IMR-90 (cell line): ENCODE measurements at regions not wholly inside any gene's neighbourhood (a gene's known extent, or its start where the extent isn't known, plus 50 kb on each side); places are given as distances from the start of the nearest gene placed in this dataset.

Experiments used
- ATAC-seq: fragments of 200-7000 bp; cut with Tn5 transposase; 2 replicates; pipeline ENCODE4 v1.9.1; 2020; ENCODE audit warnings: low read depth, mild to moderate bottlenecking, moderate library complexity
- BruUV-seq: library from RNA; stranded (reverse); fragments of 400-500 nt; replicated peaks from 2 replicates; lab custom pipeline; 2021; lab: Mats Ljungman, UMichigan
- CTCF ChIA-PET: fragments of 300-600 bp; formaldehyde crosslinking; extraction: SDS; loops from one replicate; lab custom pipeline; 2021; ENCODE audit warnings: antibody characterized with exemption; lab: Yijun Ruan, JAX
- POLR2A ChIA-PET: fragments of 300-600 bp; sonication (Branson Sonifier 250); formaldehyde crosslinking; loops from one replicate; lab custom pipeline; 2022; ENCODE audit warnings: antibody characterized with exemption; ENCODE audit not compliant: unreplicated experiment; lab: Charles Lee
- DNase-seq: peaks from one replicate; pipeline ENCODE4 v3.0.0; 2013
- H2AFZ ChIP-seq: replicated peaks from 2 replicates; pipeline ENCODE3; 2013; ENCODE audit warnings: low read length, mild to moderate bottlenecking; ENCODE audit not compliant: poor library complexity
- H2AK5ac ChIP-seq: 2 replicates; pipeline ENCODE4 v1.6.1; 2013; ENCODE audit warnings: low read depth, low read length, inconsistent platforms
- H2AK9ac ChIP-seq: replicated peaks from 2 replicates; pipeline ENCODE3; 2013; ENCODE audit warnings: mild to moderate bottlenecking, low read depth, low read length, moderate library complexity; ENCODE audit not compliant: poor library complexity
- H2BK120ac ChIP-seq: 2 replicates; pipeline ENCODE4 v1.6.1; 2013; ENCODE audit warnings: low read depth, low read length, inconsistent platforms
- H2BK15ac ChIP-seq: 3 replicates; pipeline ENCODE4 v1.6.1; 2013; ENCODE audit warnings: low read depth, low read length, inconsistent platforms
- H2BK20ac ChIP-seq: 2 replicates; pipeline ENCODE4 v1.6.1; 2013; ENCODE audit warnings: low read depth, mild to moderate bottlenecking, inconsistent platforms, low read length, moderate library complexity
- H2BK5ac ChIP-seq: 2 replicates; pipeline ENCODE4 v1.6.1; 2013; ENCODE audit warnings: mild to moderate bottlenecking, low read depth, low read length, inconsistent platforms; ENCODE audit not compliant: poor library complexity, severe bottlenecking
- H3K14ac ChIP-seq: replicated peaks from 2 replicates; pipeline ENCODE4 v1.6.1; 2013; ENCODE audit warnings: low read depth, low read length, inconsistent platforms
- H3K18ac ChIP-seq: 2 replicates; pipeline ENCODE4 v1.6.1; 2013; ENCODE audit warnings: low read depth, low read length, control low read depth
- H3K23ac ChIP-seq: 2 replicates; pipeline ENCODE4 v1.6.1; 2013; ENCODE audit warnings: low read depth, low read length, inconsistent platforms
- H3K27ac ChIP-seq: 2 replicates; pipeline ENCODE4 v1.5.1; 2013; ENCODE audit warnings: mild to moderate bottlenecking, control low read depth, low read length; ENCODE audit not compliant: insufficient read depth
- H3K27me3 ChIP-seq: 2 replicates; pipeline ENCODE4 v1.6.1; 2013; ENCODE audit warnings: low read length; ENCODE audit not compliant: control insufficient read depth, insufficient read depth
- H3K36me3 ChIP-seq: 2 replicates; pipeline ENCODE4 v1.6.1; 2013; ENCODE audit warnings: low read length, mixed read lengths; ENCODE audit not compliant: control insufficient read depth, insufficient read depth
- H3K4ac ChIP-seq: 2 replicates; pipeline ENCODE4 v1.6.1; 2013; ENCODE audit warnings: low read depth, low read length, inconsistent platforms
- H3K4me1 ChIP-seq: 2 replicates; pipeline ENCODE4 v1.6.1; 2013; ENCODE audit warnings: low read length, mixed read lengths; ENCODE audit not compliant: control insufficient read depth, insufficient read depth
- H3K4me2 ChIP-seq: 2 replicates; pipeline ENCODE4 v1.6.1; 2013; ENCODE audit warnings: low read depth, mild to moderate bottlenecking, control low read depth, low read length, moderate library complexity
- H3K4me3 ChIP-seq: 2 replicates; pipeline ENCODE4 v1.5.1; 2013; ENCODE audit warnings: low read depth, mild to moderate bottlenecking, control low read depth, low read length, moderate library complexity; ENCODE audit not compliant: insufficient read depth
- H3K56ac ChIP-seq: 2 replicates; pipeline ENCODE4 v1.6.1; 2013; ENCODE audit warnings: low read length, inconsistent platforms; ENCODE audit not compliant: insufficient read depth; ENCODE audit errors: extremely low read depth
- H3K79me1 ChIP-seq, 2 experiments: 2 replicates each; pipeline ENCODE4 v1.6.1; 2013; ENCODE audit warnings: low read length in 2 of 2, inconsistent platforms in 1 of 2, low read depth in 1 of 2
- H3K9ac ChIP-seq: 2 replicates; pipeline ENCODE4 v1.6.1; 2013; ENCODE audit warnings: low read depth, low read length, control low read depth
- H3K9me1 ChIP-seq: 2 replicates; pipeline ENCODE4 v1.6.1; 2013; ENCODE audit warnings: low read length, inconsistent platforms; ENCODE audit not compliant: insufficient read depth
- H3K9me3 ChIP-seq: 2 replicates; pipeline ENCODE4 v1.6.1; 2013; ENCODE audit warnings: low read length; ENCODE audit not compliant: control insufficient read depth, insufficient read depth
- H4K20me1 ChIP-seq: 2 replicates; pipeline ENCODE4 v1.6.1; 2013; ENCODE audit warnings: low read length, inconsistent platforms; ENCODE audit not compliant: insufficient read depth
- H4K5ac ChIP-seq: 2 replicates; pipeline ENCODE4 v1.6.1; 2013; ENCODE audit warnings: mild to moderate bottlenecking, low read depth, low read length, control low read depth
- H4K8ac ChIP-seq, 2 experiments: 2 replicates each; pipeline ENCODE4 v1.6.1; 2013; ENCODE audit warnings: low read depth in 2 of 2, low read length in 2 of 2, control low read depth in 1 of 2, inconsistent platforms in 1 of 2
- H4K91ac ChIP-seq: 2 replicates; pipeline ENCODE4 v1.6.1; 2013; ENCODE audit warnings: low read depth, low read length, inconsistent platforms; ENCODE audit not compliant: insufficient read depth
- BHLHE40 ChIP-seq: fragments of 150-350 bp; IDR thresholded peaks from 2 replicates; pipeline ENCODE4 v1.6.1; 2016; ENCODE audit warnings: mild to moderate bottlenecking, low read depth, low read length
- CHD1 ChIP-seq: IDR thresholded peaks from 2 replicates; pipeline ENCODE4 v1.6.1; 2012; ENCODE audit warnings: low read depth, low read length, improper control_type of control experiment
- MAFK ChIP-seq: IDR thresholded peaks from 2 replicates; pipeline ENCODE4 v1.6.1; 2012; ENCODE audit warnings: low read depth, low read length, improper control_type of control experiment
- MAZ ChIP-seq: IDR thresholded peaks from 2 replicates; pipeline ENCODE4 v1.6.1; 2012; ENCODE audit warnings: low read depth, mild to moderate bottlenecking, low read length, improper control_type of control experiment, moderate library complexity, borderline replicate concordance
- NFE2L2 ChIP-seq: fragments of 150-350 bp; IDR thresholded peaks from 2 replicates; pipeline ENCODE4 v1.6.1; 2016; ENCODE audit warnings: low read depth, mild to moderate bottlenecking, low read length
- POLR2A ChIP-seq: IDR thresholded peaks from 2 replicates; pipeline ENCODE4 v1.6.1; 2012; ENCODE audit warnings: mild to moderate bottlenecking, low read depth, low read length
- RAD21 ChIP-seq: IDR thresholded peaks from 2 replicates; pipeline ENCODE4 v1.6.1; 2012; ENCODE audit warnings: low read length, improper control_type of control experiment
- RCOR1 ChIP-seq: IDR thresholded peaks from 2 replicates; pipeline ENCODE4 v1.6.1; 2012; ENCODE audit warnings: mild to moderate bottlenecking, low read length, improper control_type of control experiment; ENCODE audit not compliant: insufficient replicate concordance
- WGBS, 2 experiments: methylation state at CpG; one replicate each; pipeline versions ENCODE4 v1.1.5 to v1.1.7; 2013; ENCODE audit warnings: missing lambda C conversion rate in 2 of 2; ENCODE audit not compliant: insufficient read length in 1 of 2; ENCODE audit errors: extremely low coverage in 2 of 2; 5-methylcytosine and 5-hydroxymethylcytosine counted together
- dilution Hi-C: fragments of 300-500 bp; cut with HindIII; formaldehyde crosslinking; loops from one replicate; pipeline ENCODE4 v1.14.3; 2018; ENCODE audit warnings: low sequenced_read_pairs; ENCODE audit not compliant: unreplicated experiment
- in situ Hi-C: fragments of 300-500 bp; cut with MboI; formaldehyde crosslinking; loops from 3 replicates; pipeline ENCODE4 v1.14.3; 2019; ENCODE audit warnings: low sequenced_read_pairs, inconsistent platforms, mixed read lengths
- intact Hi-C: fragments of 100-400 bp; cut with micrococcal nuclease; formaldehyde crosslinking; loops from 2 replicates; pipeline ENCODE4 v1.10.0; 2022
- TF ChIP-seq, protein P1 (sequence below): fragments of 150-350 bp; IDR thresholded peaks from 2 replicates; pipeline ENCODE4 v1.6.1; 2016; ENCODE audit warnings: low read depth, mild to moderate bottlenecking, low read length, moderate library complexity, borderline replicate concordance
- TF ChIP-seq, protein P2 (sequence below): fragments of 150-350 bp; IDR thresholded peaks from 2 replicates; pipeline ENCODE4 v1.6.1; 2017; ENCODE audit warnings: mild to moderate bottlenecking, antibody characterized with exemption, low read length, low read depth

DNA sequence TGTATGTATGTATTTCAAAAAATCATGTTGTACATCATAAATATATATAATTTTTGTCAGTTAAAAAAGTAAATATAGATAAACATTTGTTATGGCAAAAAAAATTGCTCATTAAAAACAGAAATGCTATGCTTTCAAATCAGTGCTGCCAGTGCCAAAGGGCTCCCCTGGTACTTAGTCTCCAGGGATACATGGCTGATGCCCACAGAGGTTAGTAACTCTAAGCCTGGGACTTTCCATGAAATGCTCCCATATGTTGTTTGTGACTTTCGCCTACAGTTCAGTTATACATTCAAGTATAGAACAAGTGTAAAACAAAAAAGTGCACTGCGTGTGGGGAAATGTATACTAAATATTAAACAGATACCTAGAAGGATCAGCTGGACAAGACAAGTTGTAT is 104.0 kb downstream of the TENT5A start:
- H4K91ac ChIP-seq: no peak overlapping the region
- H3K36me3 ChIP-seq: no peaks in the 10 kb centered on the region
- no peak overlapping the region for H3K4ac ChIP-seq
- ChIA-PET CTCF (no interaction called here), POLR2A (no interaction called here)
- no peak overlapping the region for H2BK120ac ChIP-seq
- H3K9ac ChIP-seq: no peak overlapping the region
- H3K4me2 ChIP-seq: no peak overlapping the region
- no peaks in the 10 kb centered on the region for H4K20me1 ChIP-seq
- intact Hi-C loops: loop anchor here (5.0 kb wide), 1 partner anchor 161 kb away; no protein-coding TSS in a partner anchor
- no peak overlapping the region for H4K5ac ChIP-seq
- no peaks in the 10 kb centered on the region for H3K9me1 ChIP-seq
- no peak overlapping the region for H4K8ac ChIP-seq
- no CpG with 5 or more reads among the region's 2 CpGs for WGBS, 2 experiments
- no peak for ATAC-seq
- no peak overlapping the region for H2BK20ac ChIP-seq
- no peak overlapping the region for H2BK15ac ChIP-seq
- H3K23ac ChIP-seq: no peak overlapping the region
- no peak overlapping the region for H3K18ac ChIP-seq
- no TSS peak for BruUV-seq
- H3K4me1 ChIP-seq: no peaks in the 10 kb centered on the region
- H3K79me1 ChIP-seq: no peaks in the 10 kb centered on the region
- no peak overlapping the region for H2AK5ac ChIP-seq
- no peak overlapping the region for H3K4me3 ChIP-seq
- H3K27ac ChIP-seq: no peak overlapping the region
- dilution Hi-C loops: no loop called here
- no peaks in the 10 kb centered on the region for H3K9me3 ChIP-seq
- TF ChIP-seq, protein P1, sequence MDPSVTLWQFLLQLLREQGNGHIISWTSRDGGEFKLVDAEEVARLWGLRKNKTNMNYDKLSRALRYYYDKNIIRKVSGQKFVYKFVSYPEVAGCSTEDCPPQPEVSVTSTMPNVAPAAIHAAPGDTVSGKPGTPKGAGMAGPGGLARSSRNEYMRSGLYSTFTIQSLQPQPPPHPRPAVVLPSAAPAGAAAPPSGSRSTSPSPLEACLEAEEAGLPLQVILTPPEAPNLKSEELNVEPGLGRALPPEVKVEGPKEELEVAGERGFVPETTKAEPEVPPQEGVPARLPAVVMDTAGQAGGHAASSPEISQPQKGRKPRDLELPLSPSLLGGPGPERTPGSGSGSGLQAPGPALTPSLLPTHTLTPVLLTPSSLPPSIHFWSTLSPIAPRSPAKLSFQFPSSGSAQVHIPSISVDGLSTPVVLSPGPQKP: no peak
- no peak for TF ChIP-seq CHD1
- TF ChIP-seq, protein P2, sequence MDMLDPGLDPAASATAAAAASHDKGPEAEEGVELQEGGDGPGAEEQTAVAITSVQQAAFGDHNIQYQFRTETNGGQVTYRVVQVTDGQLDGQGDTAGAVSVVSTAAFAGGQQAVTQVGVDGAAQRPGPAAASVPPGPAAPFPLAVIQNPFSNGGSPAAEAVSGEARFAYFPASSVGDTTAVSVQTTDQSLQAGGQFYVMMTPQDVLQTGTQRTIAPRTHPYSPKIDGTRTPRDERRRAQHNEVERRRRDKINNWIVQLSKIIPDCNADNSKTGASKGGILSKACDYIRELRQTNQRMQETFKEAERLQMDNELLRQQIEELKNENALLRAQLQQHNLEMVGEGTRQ: no peak
- no peak for TF ChIP-seq MAFK
- no peak for TF ChIP-seq RCOR1
- TF ChIP-seq MAZ: no peak
- TF ChIP-seq POLR2A: no peak
- no peak for TF ChIP-seq NFE2L2
- TF ChIP-seq RAD21: no peak
- no peak for TF ChIP-seq BHLHE40
- no peak overlapping the region for H2BK5ac ChIP-seq
- no peaks in the 10 kb centered on the region for H3K27me3 ChIP-seq
- no peak overlapping the region for H2AK9ac ChIP-seq
- no peak for DNase-seq
- in situ Hi-C loops: no loop called here
- no peak overlapping the region for H2AFZ ChIP-seq
- no peak overlapping the region for H3K56ac ChIP-seq
- no peak overlapping the region for H3K14ac ChIP-seq
